ENCODE measurements at regions not wholly inside any gene's neighbourhood (a gene's known extent, or its start where the extent isn't known, plus 50 kb on each side); places are given as distances from the start of the nearest gene placed in this dataset.

DNA sequence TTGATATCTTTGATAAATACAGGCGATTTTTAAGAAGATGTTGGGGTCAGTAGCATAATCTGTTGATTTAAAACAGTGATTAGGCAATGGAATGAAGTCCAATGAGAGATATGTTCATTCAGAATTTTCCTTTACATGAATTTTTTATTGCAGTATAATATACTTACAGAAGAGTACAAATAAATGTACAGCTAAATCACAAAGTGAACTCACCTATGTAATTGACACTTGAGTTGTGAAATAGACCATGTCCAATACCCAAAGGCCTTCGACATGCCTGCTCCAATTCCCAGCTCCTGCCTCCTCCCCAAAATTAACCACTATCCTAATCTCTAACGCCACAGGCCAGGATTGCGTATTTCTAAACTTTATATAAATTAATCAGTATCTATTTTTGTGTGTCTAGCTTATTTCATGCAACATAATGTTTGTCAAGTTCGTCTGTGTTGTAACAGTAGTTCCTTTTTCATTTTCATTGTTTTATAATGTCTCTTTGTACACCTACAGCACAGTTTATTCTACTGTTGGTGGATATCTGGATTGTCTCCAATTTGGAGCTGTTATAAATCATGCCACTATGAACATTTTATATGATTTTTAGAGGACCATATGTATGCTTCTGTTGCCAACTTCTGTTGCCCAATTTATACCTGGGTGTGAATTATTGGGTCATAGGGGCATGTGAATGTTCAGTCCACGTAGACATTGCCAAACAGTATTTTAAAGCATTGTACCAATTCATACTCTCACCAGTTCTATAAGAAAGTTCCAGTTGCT is 208.3 kb downstream of the TLE1 start:
- Histone ChIP-seq H3K4me2 (no peak overlapping the region), H3K9me2 (replicated peaks; ENCODE audit: insufficient read depth) (no peaks in the 10 kb centered on the region), H4K20me1 (ENCODE audit: insufficient read depth, poor library complexity, severe bottlenecking) (no peaks in the 10 kb centered on the region), H3K79me2 (no peaks in the 10 kb centered on the region), H3K27me3 (no peaks in the 10 kb centered on the region), H2AFZ (no peak overlapping the region), H3K27ac (no peak overlapping the region), H3K9me3 (ENCODE audit: low read depth) (no peaks in the 10 kb centered on the region), H3K4me3 (no peak overlapping the region), H3K36me3 (replicated peaks; ENCODE audit: insufficient read depth, low read depth) (no peaks in the 10 kb centered on the region), H3K4me1 (ENCODE audit: insufficient read depth) (no peaks in the 10 kb centered on the region)
- no peak for TF ChIP-seq EZH2 (IDR thresholded peaks at IDR 0.05; ENCODE audit: borderline replicate concordance)
- TF ChIP-seq, protein P1, sequence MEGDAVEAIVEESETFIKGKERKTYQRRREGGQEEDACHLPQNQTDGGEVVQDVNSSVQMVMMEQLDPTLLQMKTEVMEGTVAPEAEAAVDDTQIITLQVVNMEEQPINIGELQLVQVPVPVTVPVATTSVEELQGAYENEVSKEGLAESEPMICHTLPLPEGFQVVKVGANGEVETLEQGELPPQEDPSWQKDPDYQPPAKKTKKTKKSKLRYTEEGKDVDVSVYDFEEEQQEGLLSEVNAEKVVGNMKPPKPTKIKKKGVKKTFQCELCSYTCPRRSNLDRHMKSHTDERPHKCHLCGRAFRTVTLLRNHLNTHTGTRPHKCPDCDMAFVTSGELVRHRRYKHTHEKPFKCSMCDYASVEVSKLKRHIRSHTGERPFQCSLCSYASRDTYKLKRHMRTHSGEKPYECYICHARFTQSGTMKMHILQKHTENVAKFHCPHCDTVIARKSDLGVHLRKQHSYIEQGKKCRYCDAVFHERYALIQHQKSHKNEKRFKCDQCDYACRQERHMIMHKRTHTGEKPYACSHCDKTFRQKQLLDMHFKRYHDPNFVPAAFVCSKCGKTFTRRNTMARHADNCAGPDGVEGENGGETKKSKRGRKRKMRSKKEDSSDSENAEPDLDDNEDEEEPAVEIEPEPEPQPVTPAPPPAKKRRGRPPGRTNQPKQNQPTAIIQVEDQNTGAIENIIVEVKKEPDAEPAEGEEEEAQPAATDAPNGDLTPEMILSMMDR (IDR thresholded peaks at IDR 0.05; ENCODE audit: poor library complexity) = no peak
- no peak for TF ChIP-seq EZH2phosphoT487 (IDR thresholded peaks at IDR 0.05; ENCODE audit: low read depth, severe bottlenecking, unreplicated experiment)
- DNase-seq (ENCODE audit: low spot score) = no peak
- 88% methylated on average over 6 of the region's 6 CpGs for WGBS (ENCODE audit: low lambda C conversion rate, missing lambda C conversion rate)

DNA sequence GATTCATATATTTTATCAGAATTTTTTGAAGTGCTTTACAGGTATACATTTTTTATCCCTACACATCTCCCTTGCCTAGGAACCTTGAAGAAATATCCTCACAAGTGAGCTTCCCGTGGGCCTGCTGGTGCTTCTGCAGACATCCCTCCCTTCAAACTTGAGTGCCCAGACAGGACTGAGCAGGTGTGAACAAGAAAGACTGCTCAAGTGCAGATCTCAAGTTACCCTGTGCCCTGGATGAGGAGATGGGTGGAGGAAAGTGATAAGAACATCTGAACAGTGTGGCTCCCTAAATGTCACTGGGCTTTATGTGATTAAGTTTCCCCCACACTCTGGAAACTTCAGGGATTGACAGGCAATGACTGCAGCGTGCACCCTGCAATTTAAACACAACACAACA is 209.8 kb downstream of the TLE1 start:
- no peak overlapping the region for H3K4me2 ChIP-seq
- WGBS (ENCODE audit: low lambda C conversion rate, missing lambda C conversion rate) = 64% methylated on average over 2 of the region's 2 CpGs

DNA sequence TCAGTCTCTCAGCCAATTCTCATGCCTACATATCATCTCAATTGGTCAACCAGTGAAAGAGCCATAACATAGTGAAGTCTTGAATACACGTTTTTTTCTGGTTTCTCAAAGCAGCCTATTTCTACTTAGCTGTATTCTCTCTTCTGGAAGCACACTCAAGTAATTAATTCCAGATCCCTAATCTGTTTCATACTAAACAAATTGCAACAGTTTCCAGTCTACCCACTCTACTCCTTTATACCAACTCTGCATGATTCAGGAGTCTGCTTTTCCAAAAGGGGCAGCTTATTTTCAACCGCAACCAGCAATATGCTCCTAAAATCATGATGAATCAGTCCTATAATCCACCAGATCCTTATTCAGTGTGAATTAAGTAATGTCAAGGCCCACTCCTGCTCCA is 211.7 kb downstream of the TLE1 start:
- Histone ChIP-seq H3K79me2 (no peaks in the 10 kb centered on the region), H2AFZ (no peak overlapping the region), H3K27ac (no peak overlapping the region), H3K4me3 (no peak overlapping the region), H3K36me3 (replicated peaks; ENCODE audit: insufficient read depth, low read depth) (no peaks in the 10 kb centered on the region), H3K9me2 (replicated peaks; ENCODE audit: insufficient read depth) (no peaks in the 10 kb centered on the region), H3K9me3 (ENCODE audit: low read depth) (no peaks in the 10 kb centered on the region), H3K27me3 (no peaks in the 10 kb centered on the region), H3K4me1 (ENCODE audit: insufficient read depth) (no peaks in the 10 kb centered on the region), H3K4me2 (no peak overlapping the region), H4K20me1 (ENCODE audit: insufficient read depth, poor library complexity, severe bottlenecking) (no peaks in the 10 kb centered on the region)
- TF ChIP-seq EZH2phosphoT487 (IDR thresholded peaks at IDR 0.05; ENCODE audit: low read depth, severe bottlenecking, unreplicated experiment) (no peak), EZH2 (IDR thresholded peaks at IDR 0.05; ENCODE audit: borderline replicate concordance) (no peak)
- TF ChIP-seq, protein P1 (IDR thresholded peaks at IDR 0.05; ENCODE audit: poor library complexity) = no peak
- 76% methylated on average over 2 of the region's 2 CpGs for WGBS (ENCODE audit: low lambda C conversion rate, missing lambda C conversion rate)
- no peak for DNase-seq (ENCODE audit: low spot score)

More for the DNA sequence above, 209.8 kb downstream of the TLE1 start:
- Histone ChIP-seq H3K9me2 (replicated peaks; ENCODE audit: insufficient read depth) (no peaks in the 10 kb centered on the region), H3K27ac (no peak overlapping the region), H3K4me1 (ENCODE audit: insufficient read depth) (no peaks in the 10 kb centered on the region), H3K27me3 (no peaks in the 10 kb centered on the region), H3K79me2 (no peaks in the 10 kb centered on the region), H3K9me3 (ENCODE audit: low read depth) (no peaks in the 10 kb centered on the region), H3K4me3 (no peak overlapping the region), H3K36me3 (replicated peaks; ENCODE audit: insufficient read depth, low read depth) (no peaks in the 10 kb centered on the region), H2AFZ (no peak overlapping the region), H4K20me1 (ENCODE audit: insufficient read depth, poor library complexity, severe bottlenecking) (no peaks in the 10 kb centered on the region)
- TF ChIP-seq EZH2 (IDR thresholded peaks at IDR 0.05; ENCODE audit: borderline replicate concordance) (no peak), EZH2phosphoT487 (IDR thresholded peaks at IDR 0.05; ENCODE audit: low read depth, severe bottlenecking, unreplicated experiment) (no peak)
- TF ChIP-seq, protein P1 (IDR thresholded peaks at IDR 0.05; ENCODE audit: poor library complexity) = no peak
- no peak for DNase-seq (ENCODE audit: low spot score)

All from hepatocyte (in vitro differentiated cells).